Neuron (in vitro differentiated cells): ENCODE measurements at regions not wholly inside any gene's neighbourhood (a gene's known extent, or its start where the extent isn't known, plus 50 kb on each side); places are given as distances from the start of the nearest gene placed in this dataset.

Source experiments
- H2AFZ ChIP-seq: one replicate; pipeline ENCODE4 v1.6.1; 2013; ENCODE audit warnings: low read depth, mild to moderate bottlenecking, inconsistent platforms, low read length, moderate library complexity
- H3K27me3 ChIP-seq: one replicate; pipeline ENCODE4 v1.6.1; 2013; ENCODE audit warnings: low read length; ENCODE audit not compliant: insufficient read depth
- H3K36me3 ChIP-seq: one replicate; pipeline ENCODE4 v1.6.1; 2013; ENCODE audit warnings: low read length; ENCODE audit not compliant: insufficient read depth
- H3K4me1 ChIP-seq: one replicate; pipeline ENCODE4 v1.6.1; 2013; ENCODE audit warnings: low read length; ENCODE audit not compliant: insufficient read depth
- H3K4me3 ChIP-seq: 2 replicates; pipeline ENCODE4 v1.5.1; 2013; ENCODE audit warnings: mild to moderate bottlenecking, low read length, moderate library complexity
- H3K9me3 ChIP-seq: one replicate; pipeline ENCODE4 v1.6.1; 2013; ENCODE audit warnings: low read length

- Histone ChIP-seq H3K4me1 (no peaks in the 10 kb centered on the region), H3K9me3 (no peaks in the 10 kb centered on the region), H2AFZ (no peak overlapping the region), H3K4me3 (no peak overlapping the region), H3K27me3 (no peaks in the 10 kb centered on the region), H3K36me3 (no peaks in the 10 kb centered on the region)
Measured at GRCh38 chr12:20119596-20120402, 248.5 kb upstream of the PDE3A start.

GRCh38 chr12:20120403-20120725, 248.0 kb upstream of the PDE3A start:
- Histone ChIP-seq H3K4me3 (no peak overlapping the region), H3K27me3 (no peaks in the 10 kb centered on the region), H3K36me3 (no peaks in the 10 kb centered on the region), H3K9me3 (no peaks in the 10 kb centered on the region), H3K4me1 (no peaks in the 10 kb centered on the region), H2AFZ (no peak overlapping the region)

- Histone ChIP-seq H3K9me3 (no peaks in the 10 kb centered on the region), H2AFZ (no peak overlapping the region), H3K4me1 (no peaks in the 10 kb centered on the region), H3K4me3 (no peak overlapping the region), H3K27me3 (no peaks in the 10 kb centered on the region), H3K36me3 (no peaks in the 10 kb centered on the region)
Measured at GRCh38 chr12:20122274-20122673, 246.1 kb upstream of the PDE3A start.

GRCh38 chr12:20123465-20123864, 244.9 kb upstream of the PDE3A start:
- Histone ChIP-seq H3K36me3 (no peaks in the 10 kb centered on the region), H2AFZ (no peak overlapping the region), H3K27me3 (no peaks in the 10 kb centered on the region), H3K4me1 (no peaks in the 10 kb centered on the region), H3K9me3 (no peaks in the 10 kb centered on the region), H3K4me3 (no peak overlapping the region)

- H2AFZ ChIP-seq = no peak overlapping the region
- no peaks in the 10 kb centered on the region for H3K36me3 ChIP-seq
- no peaks in the 10 kb centered on the region for H3K4me1 ChIP-seq
- no peaks in the 10 kb centered on the region for H3K9me3 ChIP-seq
- H3K27me3 ChIP-seq = no peaks in the 10 kb centered on the region
- H3K4me3 ChIP-seq = no peak overlapping the region
Measured at GRCh38 chr12:20125276-20125798, 243.0 kb upstream of the PDE3A start.

GRCh38 chr12:20126601-20127000, 241.7 kb upstream of the PDE3A start:
- Histone ChIP-seq H3K4me3 (no peak overlapping the region), H3K9me3 (no peaks in the 10 kb centered on the region), H2AFZ (no peak overlapping the region), H3K36me3 (no peaks in the 10 kb centered on the region), H3K27me3 (no peaks in the 10 kb centered on the region), H3K4me1 (no peaks in the 10 kb centered on the region)

GRCh38 chr12:20127413-20127812, 240.9 kb upstream of the PDE3A start:
- Histone ChIP-seq H3K4me3 (no peak overlapping the region), H3K9me3 (no peaks in the 10 kb centered on the region), H3K27me3 (no peaks in the 10 kb centered on the region), H3K4me1 (no peaks in the 10 kb centered on the region), H2AFZ (no peak overlapping the region), H3K36me3 (no peaks in the 10 kb centered on the region)

GRCh38 chr12:20128928-20129327, 239.4 kb upstream of the PDE3A start:
- H3K27me3 ChIP-seq = no peaks in the 10 kb centered on the region
- no peak overlapping the region for H3K4me3 ChIP-seq
- no peaks in the 10 kb centered on the region for H3K36me3 ChIP-seq
- H3K9me3 ChIP-seq = no peaks in the 10 kb centered on the region
- H2AFZ ChIP-seq = no peak overlapping the region
- no peaks in the 10 kb centered on the region for H3K4me1 ChIP-seq

- Histone ChIP-seq H2AFZ (no peak overlapping the region), H3K36me3 (no peaks in the 10 kb centered on the region), H3K9me3 (peaks cover 2% of the 10 kb centered on the region), H3K27me3 (no peaks in the 10 kb centered on the region), H3K4me3 (no peak overlapping the region), H3K4me1 (no peaks in the 10 kb centered on the region)
Measured at GRCh38 chr12:20132818-20133217, 235.5 kb upstream of the PDE3A start.

GRCh38 chr12:20134652-20135051, 233.7 kb upstream of the PDE3A start:
- H3K27me3 ChIP-seq = no peaks in the 10 kb centered on the region
- H3K4me3 ChIP-seq = no peak overlapping the region
- no peaks in the 10 kb centered on the region for H3K36me3 ChIP-seq
- H2AFZ ChIP-seq = no peak overlapping the region
- H3K4me1 ChIP-seq = no peaks in the 10 kb centered on the region
- H3K9me3 ChIP-seq = peaks cover 2% of the 10 kb centered on the region

- no peaks in the 10 kb centered on the region for H3K4me1 ChIP-seq
- H3K4me3 ChIP-seq = no peak overlapping the region
- H2AFZ ChIP-seq = no peak overlapping the region
- no peaks in the 10 kb centered on the region for H3K27me3 ChIP-seq
- no peaks in the 10 kb centered on the region for H3K9me3 ChIP-seq
- H3K36me3 ChIP-seq = no peaks in the 10 kb centered on the region
Measured at GRCh38 chr12:20140751-20141150, 227.6 kb upstream of the PDE3A start.

GRCh38 chr12:20142316-20142715, 226.0 kb upstream of the PDE3A start:
- Histone ChIP-seq H3K4me1 (no peaks in the 10 kb centered on the region), H3K4me3 (no peak overlapping the region), H2AFZ (no peak overlapping the region)

GRCh38 chr12:20142956-20143355, 225.4 kb upstream of the PDE3A start:
- Histone ChIP-seq H3K36me3 (no peaks in the 10 kb centered on the region), H2AFZ (no peak overlapping the region), H3K27me3 (no peaks in the 10 kb centered on the region), H3K4me1 (no peaks in the 10 kb centered on the region), H3K9me3 (no peaks in the 10 kb centered on the region), H3K4me3 (no peak overlapping the region)

More at GRCh38 chr12:20142316-20142715, 226.0 kb upstream of the PDE3A start:
- Histone ChIP-seq H3K9me3 (no peaks in the 10 kb centered on the region), H3K36me3 (no peaks in the 10 kb centered on the region), H3K27me3 (no peaks in the 10 kb centered on the region)

GRCh38 chr12:20144341-20144740, 224.0 kb upstream of the PDE3A start:
- no peaks in the 10 kb centered on the region for H3K9me3 ChIP-seq
- no peaks in the 10 kb centered on the region for H3K4me1 ChIP-seq
- no peak overlapping the region for H3K4me3 ChIP-seq
- H3K27me3 ChIP-seq = no peaks in the 10 kb centered on the region
- peak overlapping the region; percentile 10 for H2AFZ ChIP-seq
- H3K36me3 ChIP-seq = no peaks in the 10 kb centered on the region
